GM12878 (cell line): ENCODE measurements at regions not wholly inside any gene's neighbourhood (a gene's known extent, or its start where the extent isn't known, plus 50 kb on each side); places are given as distances from the start of the nearest gene placed in this dataset.

Experiments used
- BCL11A ChIP-seq: IDR thresholded peaks from 2 replicates; pipeline ENCODE4 v1.6.1; 2011; ENCODE audit warnings: low read depth, low read length
- CBX3 ChIP-seq: fragments of 200-600 bp; sonication (generic); IDR thresholded peaks from 2 replicates; pipeline ENCODE4 v1.6.1; 2016; ENCODE audit warnings: low read depth, borderline replicate concordance
- EP300 ChIP-seq, 2 experiments: fragments of 150-350 bp in 1 of 2; IDR thresholded peaks; 2 replicates each; pipeline ENCODE4 v1.6.1; 2011 to 2012; ENCODE audit warnings: low read depth in 2 of 2, low read length in 2 of 2, borderline replicate concordance in 1 of 2, improper control_type of control experiment in 1 of 2, inconsistent platforms in 1 of 2; ENCODE audit not compliant: control insufficient read depth in 1 of 2
- FOXK2 ChIP-seq: fragments of 450-650 bp; IDR thresholded peaks from 2 replicates; pipeline ENCODE4 v1.6.1; 2017; ENCODE audit warnings: mild to moderate bottlenecking, moderate library complexity
- FOXM1 ChIP-seq: IDR thresholded peaks from 2 replicates; pipeline ENCODE4 v1.6.1; 2012; ENCODE audit warnings: low read depth, mild to moderate bottlenecking, inconsistent platforms, low read length, moderate library complexity
- KDM1A ChIP-seq: fragments of 200-600 bp; sonication (generic); IDR thresholded peaks from 2 replicates; pipeline ENCODE4 v1.6.1; 2016; ENCODE audit warnings: borderline replicate concordance
- MEF2A ChIP-seq: IDR thresholded peaks from 2 replicates; pipeline ENCODE4 v1.6.1; 2011; ENCODE audit warnings: low read depth, mild to moderate bottlenecking, low read length, moderate library complexity; ENCODE audit not compliant: insufficient read depth
- NKRF ChIP-seq: fragments of 450-650 bp; conservative IDR thresholded peaks from 2 replicates; pipeline ENCODE4 v1.6.1; 2017; ENCODE audit warnings: mild to moderate bottlenecking, moderate library complexity
- NR2C1 ChIP-seq: fragments of 450-650 bp; IDR thresholded peaks from 2 replicates; pipeline ENCODE4 v1.6.1; 2017; ENCODE audit warnings: antibody characterized with exemption, mild to moderate bottlenecking, moderate library complexity
- RELA ChIP-seq: fragments of 450-650 bp; IDR thresholded peaks from 2 replicates; pipeline ENCODE4 v1.8.0; 2014; ENCODE audit warnings: borderline replicate concordance; ENCODE audit not compliant: partially characterized antibody
- RELB ChIP-seq: fragments of 450-650 bp; IDR thresholded peaks from 2 replicates; pipeline ENCODE4 v1.6.1; 2017; ENCODE audit warnings: low read depth, mild to moderate bottlenecking, moderate library complexity
- RUNX3 ChIP-seq: IDR thresholded peaks from 2 replicates; pipeline ENCODE4 v1.6.1; 2012; ENCODE audit warnings: low read length, inconsistent platforms
- SMAD1 ChIP-seq: fragments of 450-650 bp; IDR thresholded peaks from 2 replicates; pipeline ENCODE4 v1.6.1; 2018; ENCODE audit warnings: mild to moderate bottlenecking, low read depth; ENCODE audit not compliant: partially characterized antibody
- TCF3 ChIP-seq: IDR thresholded peaks from 2 replicates; pipeline ENCODE4 v1.6.1; 2012; ENCODE audit warnings: low read depth, mild to moderate bottlenecking, low read length, borderline replicate concordance; ENCODE audit not compliant: insufficient read depth
- USF1 ChIP-seq: IDR thresholded peaks from 2 replicates; pipeline ENCODE4 v1.6.1; 2011; ENCODE audit warnings: borderline replicate concordance, low read depth, mild to moderate bottlenecking, moderate library complexity, mixed read lengths, low read length; ENCODE audit not compliant: insufficient read depth; ENCODE audit errors: extremely low read length
- YY1 ChIP-seq: IDR thresholded peaks from 2 replicates; pipeline ENCODE4 v1.6.1; 2011; ENCODE audit warnings: low read depth, mild to moderate bottlenecking, low read length
- ZBTB33 ChIP-seq: fragments of 450-650 bp; IDR thresholded peaks from 2 replicates; pipeline ENCODE4 v1.6.1; 2017; ENCODE audit warnings: mild to moderate bottlenecking
- ZNF24 ChIP-seq: fragments of 450-650 bp; IDR thresholded peaks from 2 replicates; pipeline ENCODE4 v1.6.1; 2017; ENCODE audit warnings: antibody characterized with exemption, mild to moderate bottlenecking
- ZNF384 ChIP-seq: IDR thresholded peaks from 2 replicates; pipeline ENCODE4 v1.6.1; 2012; ENCODE audit warnings: low read depth, mild to moderate bottlenecking, low read length, improper control_type of control experiment, borderline replicate concordance
- ZNF687 ChIP-seq: fragments of 450-650 bp; IDR thresholded peaks from 2 replicates; pipeline ENCODE4 v1.6.1; 2017; ENCODE audit warnings: mild to moderate bottlenecking, moderate library complexity
- ZSCAN29 ChIP-seq: fragments of 450-650 bp; IDR thresholded peaks from 2 replicates; pipeline ENCODE4 v1.6.1; 2017; ENCODE audit warnings: mild to moderate bottlenecking, moderate library complexity

GRCh38 chr6:81996414-81996813 lies 243.9 kb upstream of the TENT5A start (continued):
- TF ChIP-seq USF1 (no peak), ZSCAN29 (no peak), ZNF687 (no peak), MEF2A (no peak), YY1 (no peak), RUNX3 (no peak), ZNF384 (no peak), NKRF (0 out of 2 replicates have a peak, but pooled peaks have one; percentile 13), BCL11A (no peak), KDM1A (no peak), TCF3 (no peak), RELA (no peak), EP300 (IDR thresholded peaks at IDR 0.05; ENCODE audit: borderline replicate concordance in 1 of 2, control insufficient read depth in 1 of 2, low read depth in 2 of 2, low read length in 2 of 2) (peak in 1 of 2 experiments; percentile 34; a peak in 1 of 4 replicates), ZNF24 (peak; percentile 10; the same call in 1 of the 2 replicates), FOXM1 (no peak), CBX3 (no peak), ZBTB33 (no peak), NR2C1 (0 out of 2 replicates have a peak, but pooled peaks have one; percentile 12), RELB (no peak), FOXK2 (no peak), SMAD1 (no peak)
